Peyer's patch (tissue), 4 donors: ENCODE measurements at regions not wholly inside any gene's neighbourhood (a gene's known extent, or its start where the extent isn't known, plus 50 kb on each side); places are given as distances from the start of the nearest gene placed in this dataset.

Source experiments
- DNase-seq, 3 donors: peaks; one replicate each; pipeline ENCODE4 v3.0.0-alpha.2; 2017 to 2019
- H3K27ac ChIP-seq, 4 donors: fragments of 200-600 bp; sonication (generic); one replicate each; pipeline ENCODE4 v1.5.1; 2016 to 2019
- H3K27me3 ChIP-seq, 2 donors: fragments of 200-600 bp; sonication (generic); one replicate each; pipeline ENCODE4 v1.5.1; 2019
- H3K36me3 ChIP-seq, 3 donors: fragments of 200-600 bp; sonication (generic); one replicate each; pipeline ENCODE4 v1.5.1; 2016 to 2019
- H3K4me1 ChIP-seq, 4 donors: fragments of 200-600 bp; sonication (generic); one replicate each; pipeline ENCODE4 v1.5.1; 2016 to 2019
- H3K4me3 ChIP-seq, 4 donors: fragments of 200-600 bp; sonication (generic); 1 replicate in 3 of 4; 2 replicates in 1 of 4; pipeline ENCODE4 v1.5.1; 2016 to 2019; ENCODE audit warnings: mild to moderate bottlenecking in 1 of 4
- H3K9me3 ChIP-seq, 4 donors: fragments of 200-600 bp; sonication (generic); one replicate each; pipeline ENCODE4 v1.5.1; 2016 to 2019; ENCODE audit warnings: mild to moderate bottlenecking in 1 of 4
- CTCF ChIP-seq, 6 experiments: fragments of 450-650 bp in 4 of 6; fragments of 200-600 bp in 2 of 6; sonication (generic) in 1 of 6; IDR thresholded peaks; one replicate each; pipeline ENCODE4 v1.5.1; 2017 to 2019; ENCODE audit warnings: antibody characterized with exemption in 6 of 6, mild to moderate bottlenecking in 3 of 6, moderate library complexity in 1 of 6
- POLR2A ChIP-seq, 2 donors: fragments of 450-650 bp; IDR thresholded peaks; one replicate each; pipeline ENCODE4 v1.5.1; 2017; ENCODE audit warnings: antibody characterized with exemption in 2 of 2, mild to moderate bottlenecking in 2 of 2, moderate library complexity in 2 of 2

DNA sequence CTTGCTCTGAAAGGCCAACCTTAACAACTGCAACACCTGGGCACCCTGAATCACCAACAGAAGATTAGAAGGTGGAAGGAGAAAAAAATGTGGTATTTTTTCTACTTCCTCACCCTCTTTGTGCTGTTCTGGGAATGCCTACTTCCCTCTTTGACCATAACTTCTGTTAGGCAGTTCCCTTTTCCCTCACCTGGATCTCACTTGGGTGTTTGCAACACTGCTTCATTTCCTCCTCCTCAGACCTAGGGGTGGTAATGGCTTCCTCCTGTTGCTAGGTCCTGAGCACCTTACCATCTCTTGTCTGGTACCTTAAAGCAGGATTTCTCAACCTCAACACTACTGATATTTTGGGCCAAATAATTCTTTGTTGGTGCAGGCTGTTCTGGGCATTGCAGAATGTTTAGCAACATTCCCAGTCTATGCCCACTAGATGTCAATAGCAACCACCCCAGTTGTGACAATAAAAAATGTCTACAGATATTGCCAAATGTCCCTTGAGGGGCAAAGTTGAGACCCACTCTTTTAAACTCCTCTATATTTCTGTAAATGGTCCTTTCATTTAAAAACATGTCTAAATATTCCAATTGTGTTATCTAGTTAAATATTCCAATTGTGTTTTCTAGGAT is 300.0 kb upstream of the VLDLR start:
- Histone ChIP-seq H3K9me3 (no peaks in the 10 kb centered on the region), H3K27me3 (no peaks in the 10 kb centered on the region), H3K27ac (no peak overlapping the region), H3K4me3 (no peak overlapping the region), H3K4me1 (no peaks in the 10 kb centered on the region), H3K36me3 (no peaks in the 10 kb centered on the region)
- TF ChIP-seq CTCF (IDR thresholded peaks at IDR 0.05) (no peak), POLR2A (IDR thresholded peaks at IDR 0.05) (no peak)
- DNase-seq, result no peak

- no peak overlapping the region for H3K4me3 ChIP-seq
- DNase-seq, result no peak
Observed at GRCh38 chr9:2324742-2325141, 296.8 kb upstream of the VLDLR start.

GRCh38 chr9:2332663-2333062 is 288.9 kb upstream of the VLDLR start:
- Histone ChIP-seq H3K4me3 (no peak overlapping the region), H3K27me3 (no peaks in the 10 kb centered on the region), H3K36me3 (no peaks in the 10 kb centered on the region), H3K27ac (no peak overlapping the region), H3K4me1 (no peaks in the 10 kb centered on the region), H3K9me3 (no peaks in the 10 kb centered on the region)
- TF ChIP-seq POLR2A (IDR thresholded peaks at IDR 0.05), result no peak
- no peak for TF ChIP-seq CTCF (IDR thresholded peaks at IDR 0.05)
- DNase-seq, result no peak

More at GRCh38 chr9:2324742-2325141, 296.8 kb upstream of the VLDLR start:
- no peak for TF ChIP-seq POLR2A (IDR thresholded peaks at IDR 0.05)
- TF ChIP-seq CTCF (IDR thresholded peaks at IDR 0.05), result no peak
- Histone ChIP-seq H3K36me3 (no peaks in the 10 kb centered on the region), H3K4me1 (no peaks in the 10 kb centered on the region), H3K27me3 (no peaks in the 10 kb centered on the region), H3K9me3 (no peaks in the 10 kb centered on the region), H3K27ac (no peak overlapping the region)

- no peaks in the 10 kb centered on the region for H3K9me3 ChIP-seq
- H3K36me3 ChIP-seq, result no peaks in the 10 kb centered on the region
- no peaks in the 10 kb centered on the region for H3K27me3 ChIP-seq
- DNase-seq, result no peak
- H3K27ac ChIP-seq, result no peak overlapping the region
- TF ChIP-seq POLR2A (IDR thresholded peaks at IDR 0.05) (no peak), CTCF (IDR thresholded peaks at IDR 0.05) (no peak)
- no peak overlapping the region for H3K4me3 ChIP-seq
- H3K4me1 ChIP-seq, result no peaks in the 10 kb centered on the region
Observed at GRCh38 chr9:2335260-2335659, 286.3 kb upstream of the VLDLR start.

DNA sequence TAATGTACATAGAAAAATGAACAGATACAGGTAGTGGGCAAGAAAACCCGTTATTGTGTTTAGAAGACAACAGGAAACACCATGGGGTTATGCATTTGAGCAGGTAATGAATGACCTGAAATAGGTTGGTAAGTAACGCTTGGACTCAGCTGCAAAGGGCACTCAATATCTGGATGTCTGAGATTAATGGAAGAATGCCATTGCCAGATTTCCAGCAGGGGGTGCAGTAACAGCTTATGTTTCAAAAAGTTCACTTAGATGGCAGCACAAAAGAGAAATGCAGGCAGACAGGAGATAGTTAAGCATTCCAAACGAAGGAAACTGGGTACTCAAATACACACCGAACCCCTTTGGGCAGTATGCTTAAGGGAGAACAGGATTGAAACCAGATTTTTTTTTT is 285.5 kb upstream of the VLDLR start:
- H3K27me3 ChIP-seq, result no peaks in the 10 kb centered on the region
- no peaks in the 10 kb centered on the region for H3K36me3 ChIP-seq
- no peak for DNase-seq
- no peak overlapping the region for H3K27ac ChIP-seq
- H3K4me3 ChIP-seq, result no peak overlapping the region
- no peaks in the 10 kb centered on the region for H3K4me1 ChIP-seq
- TF ChIP-seq POLR2A (IDR thresholded peaks at IDR 0.05), result no peak
- no peaks in the 10 kb centered on the region for H3K9me3 ChIP-seq

DNA sequence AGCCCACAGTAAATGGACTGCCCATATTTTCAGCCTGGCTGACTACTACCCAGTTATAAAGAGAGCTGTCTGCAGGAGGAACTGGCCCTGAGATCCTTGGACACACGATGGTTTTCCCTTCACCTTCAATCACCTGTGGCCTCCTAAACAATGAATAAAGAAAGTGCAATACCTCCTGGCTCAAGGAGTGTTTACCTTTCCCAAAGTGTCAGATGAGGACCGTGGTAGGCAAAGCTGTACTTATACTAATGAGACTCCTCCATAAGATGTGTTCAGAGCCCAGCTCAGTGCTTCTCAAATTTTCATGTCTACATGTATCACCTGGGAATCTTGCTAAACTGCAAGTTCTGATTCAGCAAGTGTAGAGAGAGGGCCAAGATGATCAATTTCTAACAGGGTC is 284.5 kb upstream of the VLDLR start:
- Histone ChIP-seq H3K9me3 (no peaks in the 10 kb centered on the region), H3K27me3 (no peaks in the 10 kb centered on the region), H3K36me3 (no peaks in the 10 kb centered on the region), H3K4me3 (no peak overlapping the region), H3K27ac (no peak overlapping the region), H3K4me1 (no peaks in the 10 kb centered on the region)
- no peak for DNase-seq
- TF ChIP-seq CTCF (IDR thresholded peaks at IDR 0.05) (no peak), POLR2A (IDR thresholded peaks at IDR 0.05) (no peak)
